ENCODE measurements at regions not wholly inside any gene's neighbourhood (a gene's known extent, or its start where the extent isn't known, plus 50 kb on each side); places are given as distances from the start of the nearest gene placed in this dataset.

DNA sequence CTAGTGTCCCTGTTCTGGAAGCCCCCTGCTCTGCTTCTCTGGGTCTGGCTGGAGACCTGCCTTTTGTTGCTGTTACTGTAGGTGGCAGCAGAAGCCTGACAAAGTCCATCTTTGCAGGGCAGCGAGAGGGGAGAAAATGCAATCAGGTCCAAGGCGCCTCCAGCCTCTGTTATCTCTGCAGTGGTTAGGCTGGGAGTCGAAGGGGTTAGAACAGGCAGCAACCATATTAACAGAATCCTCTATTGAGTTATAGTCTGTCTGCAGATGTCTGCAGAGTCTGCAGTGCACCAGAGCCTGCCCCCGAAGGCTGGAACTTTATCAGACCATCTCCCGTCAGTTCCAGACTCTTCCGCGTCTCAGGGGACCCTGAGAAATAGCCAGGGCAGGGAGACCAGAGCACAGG lies 404.9 kb upstream of the EEF2KMT start:
- TF ChIP-seq RAD21 (IDR thresholded peaks at IDR 0.05; ENCODE audit: low read depth) (peak; percentile 60), FOXM1 (IDR thresholded peaks at IDR 0.05; ENCODE audit: borderline replicate concordance, low read depth) (no peak), EP300 (IDR thresholded peaks at IDR 0.05; ENCODE audit: borderline replicate concordance) (no peak), ZBTB7A (IDR thresholded peaks at IDR 0.05; ENCODE audit: low read depth) (no peak)
- TF ChIP-seq, protein P1, sequence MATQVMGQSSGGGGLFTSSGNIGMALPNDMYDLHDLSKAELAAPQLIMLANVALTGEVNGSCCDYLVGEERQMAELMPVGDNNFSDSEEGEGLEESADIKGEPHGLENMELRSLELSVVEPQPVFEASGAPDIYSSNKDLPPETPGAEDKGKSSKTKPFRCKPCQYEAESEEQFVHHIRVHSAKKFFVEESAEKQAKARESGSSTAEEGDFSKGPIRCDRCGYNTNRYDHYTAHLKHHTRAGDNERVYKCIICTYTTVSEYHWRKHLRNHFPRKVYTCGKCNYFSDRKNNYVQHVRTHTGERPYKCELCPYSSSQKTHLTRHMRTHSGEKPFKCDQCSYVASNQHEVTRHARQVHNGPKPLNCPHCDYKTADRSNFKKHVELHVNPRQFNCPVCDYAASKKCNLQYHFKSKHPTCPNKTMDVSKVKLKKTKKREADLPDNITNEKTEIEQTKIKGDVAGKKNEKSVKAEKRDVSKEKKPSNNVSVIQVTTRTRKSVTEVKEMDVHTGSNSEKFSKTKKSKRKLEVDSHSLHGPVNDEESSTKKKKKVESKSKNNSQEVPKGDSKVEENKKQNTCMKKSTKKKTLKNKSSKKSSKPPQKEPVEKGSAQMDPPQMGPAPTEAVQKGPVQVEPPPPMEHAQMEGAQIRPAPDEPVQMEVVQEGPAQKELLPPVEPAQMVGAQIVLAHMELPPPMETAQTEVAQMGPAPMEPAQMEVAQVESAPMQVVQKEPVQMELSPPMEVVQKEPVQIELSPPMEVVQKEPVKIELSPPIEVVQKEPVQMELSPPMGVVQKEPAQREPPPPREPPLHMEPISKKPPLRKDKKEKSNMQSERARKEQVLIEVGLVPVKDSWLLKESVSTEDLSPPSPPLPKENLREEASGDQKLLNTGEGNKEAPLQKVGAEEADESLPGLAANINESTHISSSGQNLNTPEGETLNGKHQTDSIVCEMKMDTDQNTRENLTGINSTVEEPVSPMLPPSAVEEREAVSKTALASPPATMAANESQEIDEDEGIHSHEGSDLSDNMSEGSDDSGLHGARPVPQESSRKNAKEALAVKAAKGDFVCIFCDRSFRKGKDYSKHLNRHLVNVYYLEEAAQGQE (IDR thresholded peaks at IDR 0.05; ENCODE audit: low read depth), result no peak

DNA sequence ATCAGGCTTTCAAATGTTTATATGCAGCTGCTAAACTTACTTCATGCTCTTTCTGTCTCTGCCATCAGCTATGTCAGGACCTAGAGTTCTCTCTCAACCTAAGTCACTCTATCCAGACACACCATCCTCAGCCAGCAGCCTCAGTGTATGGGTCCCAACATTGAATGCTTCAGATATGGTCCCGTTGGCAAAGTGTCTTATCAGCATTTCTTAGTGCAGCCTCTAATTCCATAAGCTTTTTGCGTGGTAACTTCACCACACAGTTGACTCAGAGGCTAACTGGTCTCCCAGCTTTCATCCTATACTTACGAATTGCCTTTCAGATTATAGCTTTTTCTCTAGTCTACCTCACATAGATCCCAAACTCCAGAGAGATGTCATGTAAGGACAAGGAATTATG lies 402.9 kb upstream of the EEF2KMT start:
- TF ChIP-seq NFIC (IDR thresholded peaks at IDR 0.05) (no peak), ZBTB7A (IDR thresholded peaks at IDR 0.05; ENCODE audit: low read depth) (no peak), RAD21 (IDR thresholded peaks at IDR 0.05; ENCODE audit: low read depth) (no peak), TEAD4 (IDR thresholded peaks at IDR 0.05) (no peak), EGR1 (IDR thresholded peaks at IDR 0.05) (no peak), YY1 (IDR thresholded peaks at IDR 0.05; ENCODE audit: low read depth) (no peak), TAF1 (IDR thresholded peaks at IDR 0.05; ENCODE audit: low read depth) (no peak), TCF12 (IDR thresholded peaks at IDR 0.05; ENCODE audit: low read depth) (no peak), CREB1 (IDR thresholded peaks at IDR 0.05; ENCODE audit: low read depth) (no peak), EP300 (IDR thresholded peaks at IDR 0.05; ENCODE audit: borderline replicate concordance) (no peak), CEBPB (IDR thresholded peaks at IDR 0.05) (no peak)
- TF ChIP-seq, protein P2, sequence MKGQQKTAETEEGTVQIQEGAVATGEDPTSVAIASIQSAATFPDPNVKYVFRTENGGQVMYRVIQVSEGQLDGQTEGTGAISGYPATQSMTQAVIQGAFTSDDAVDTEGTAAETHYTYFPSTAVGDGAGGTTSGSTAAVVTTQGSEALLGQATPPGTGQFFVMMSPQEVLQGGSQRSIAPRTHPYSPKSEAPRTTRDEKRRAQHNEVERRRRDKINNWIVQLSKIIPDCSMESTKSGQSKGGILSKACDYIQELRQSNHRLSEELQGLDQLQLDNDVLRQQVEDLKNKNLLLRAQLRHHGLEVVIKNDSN (IDR thresholded peaks at IDR 0.05), result no peak
- TF ChIP-seq, protein P1 (IDR thresholded peaks at IDR 0.05; ENCODE audit: low read depth), result no peak
- TF ChIP-seq, protein P3, sequence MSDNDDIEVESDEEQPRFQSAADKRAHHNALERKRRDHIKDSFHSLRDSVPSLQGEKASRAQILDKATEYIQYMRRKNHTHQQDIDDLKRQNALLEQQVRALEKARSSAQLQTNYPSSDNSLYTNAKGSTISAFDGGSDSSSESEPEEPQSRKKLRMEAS (IDR thresholded peaks at IDR 0.05), result no peak

DNA sequence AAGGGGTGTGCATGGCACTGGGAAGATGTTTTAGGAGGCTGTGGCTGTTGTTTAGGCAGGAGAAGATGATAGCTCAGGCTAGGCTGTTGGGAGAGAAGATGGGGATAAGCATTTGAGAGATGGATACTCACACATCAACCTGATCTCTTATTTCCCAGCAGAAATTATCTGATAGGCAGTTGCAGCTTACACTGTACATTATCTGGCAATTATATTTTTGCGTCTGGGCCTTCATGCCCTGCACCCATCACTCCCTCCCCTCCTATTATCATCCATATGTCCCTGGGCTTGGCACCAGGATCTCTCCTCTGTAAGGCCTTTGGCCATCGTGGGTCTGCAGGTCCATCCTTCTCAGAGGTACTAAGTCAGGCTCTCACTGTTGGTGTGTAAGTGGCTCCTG lies 401.0 kb upstream of the EEF2KMT start:
- TF ChIP-seq NFIC (IDR thresholded peaks at IDR 0.05) (no peak), RAD21 (IDR thresholded peaks at IDR 0.05; ENCODE audit: low read depth) (no peak), ZBTB7A (IDR thresholded peaks at IDR 0.05; ENCODE audit: low read depth) (no peak), EGR1 (IDR thresholded peaks at IDR 0.05) (no peak), TAF1 (IDR thresholded peaks at IDR 0.05; ENCODE audit: low read depth) (no peak), CEBPB (IDR thresholded peaks at IDR 0.05) (no peak), EP300 (IDR thresholded peaks at IDR 0.05; ENCODE audit: borderline replicate concordance) (no peak), CREB1 (IDR thresholded peaks at IDR 0.05; ENCODE audit: low read depth) (no peak), TEAD4 (IDR thresholded peaks at IDR 0.05) (no peak), FOXM1 (IDR thresholded peaks at IDR 0.05; ENCODE audit: borderline replicate concordance, low read depth) (no peak)
- TF ChIP-seq, protein P1 (IDR thresholded peaks at IDR 0.05; ENCODE audit: low read depth), result no peak
- TF ChIP-seq, protein P3 (IDR thresholded peaks at IDR 0.05), result no peak
- TF ChIP-seq, protein P2 (IDR thresholded peaks at IDR 0.05), result no peak

DNA sequence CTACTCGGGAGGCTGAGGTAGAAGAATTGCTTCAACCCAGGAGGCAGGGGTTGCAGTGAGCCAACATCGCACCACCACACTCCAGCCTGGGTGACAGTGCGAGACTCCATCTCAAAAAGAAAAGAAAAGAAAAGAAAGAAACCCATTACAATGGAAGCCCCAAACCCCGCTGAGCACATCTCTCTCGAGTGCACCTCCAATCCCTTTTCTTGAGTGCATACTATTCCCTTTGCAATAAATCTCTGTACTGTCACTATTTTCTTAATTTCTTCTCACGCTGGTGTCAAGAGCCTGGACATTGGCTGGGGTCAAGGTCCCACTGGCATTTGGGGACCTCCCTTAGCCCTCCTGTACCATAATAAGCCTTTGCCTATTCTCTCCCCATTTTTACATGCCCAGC lies 398.4 kb upstream of the EEF2KMT start:
- no peak for TF ChIP-seq TCF12 (IDR thresholded peaks at IDR 0.05; ENCODE audit: low read depth)
- no peak for TF ChIP-seq EGR1 (IDR thresholded peaks at IDR 0.05)
- TF ChIP-seq, protein P2 (IDR thresholded peaks at IDR 0.05), result no peak

DNA sequence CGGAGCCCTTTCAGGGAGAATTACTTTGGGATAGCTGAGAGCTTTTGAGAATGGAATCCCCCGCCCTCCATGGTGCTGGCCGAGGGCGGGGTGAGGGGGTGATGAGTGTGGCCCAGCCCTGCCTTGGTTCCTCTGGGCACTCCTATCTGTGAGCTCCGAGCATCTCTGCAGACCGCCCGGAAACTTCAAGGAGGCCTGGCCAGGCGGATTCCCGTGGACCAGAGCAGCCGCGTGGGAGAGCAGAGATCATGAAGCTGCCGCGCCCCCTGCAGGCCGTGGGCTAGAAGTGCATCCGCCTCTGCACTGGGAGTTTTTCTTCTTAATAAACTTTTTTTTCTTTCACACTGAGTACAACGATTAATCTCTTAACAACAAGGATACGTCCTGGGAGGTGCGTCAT lies 392.9 kb upstream of the EEF2KMT start:
- TF ChIP-seq EGR1 (IDR thresholded peaks at IDR 0.05) (no peak; the same call in 1 of the 2 replicates), FOXM1 (IDR thresholded peaks at IDR 0.05; ENCODE audit: borderline replicate concordance, low read depth) (no peak), RAD21 (IDR thresholded peaks at IDR 0.05; ENCODE audit: low read depth) (peak; percentile 77), TAF1 (IDR thresholded peaks at IDR 0.05; ENCODE audit: low read depth) (no peak)

Data from Ishikawa (cell line).